ENCODE measurements at regions not wholly inside any gene's neighbourhood (a gene's known extent, or its start where the extent isn't known, plus 50 kb on each side); places are given as distances from the start of the nearest gene placed in this dataset.

GRCh38 chr18:34659579-34660517 is 50.2 kb upstream of the DTNA start (continued):
- no peak for TF ChIP-seq RXRA (IDR thresholded peaks at IDR 0.05; ENCODE audit: insufficient read depth, low read depth, low read length)
- no peak for TF ChIP-seq RFX5 (IDR thresholded peaks at IDR 0.05; ENCODE audit: borderline replicate concordance, low read depth, low read length)
- TF ChIP-seq CEBPB (IDR thresholded peaks at IDR 0.05; ENCODE audit: low read depth, low read length) = no peak
- TF ChIP-seq CHD7 (IDR thresholded peaks at IDR 0.05; ENCODE audit: insufficient replicate concordance, low read length) = peak; percentile 61
- TF ChIP-seq BACH1 (IDR thresholded peaks at IDR 0.05; ENCODE audit: low read length) = peak; percentile 94
- TF ChIP-seq SAP30 (IDR thresholded peaks at IDR 0.05; ENCODE audit: insufficient read depth, insufficient replicate concordance, low read length) = peak; percentile 91
- peak; percentile 37; the same call in 1 of the 2 replicates for TF ChIP-seq MAX (IDR thresholded peaks at IDR 0.05)
- peak in 1 of 2 experiments; percentile 75; a peak in 2 of 3 replicates for TF ChIP-seq POLR2A (IDR thresholded peaks at IDR 0.05; ENCODE audit: control extremely low read depth in 1 of 2, low read depth in 2 of 2, low read length in 2 of 2)
